Vagina (tissue), 2 donors: ENCODE measurements at regions not wholly inside any gene's neighbourhood (a gene's known extent, or its start where the extent isn't known, plus 50 kb on each side); places are given as distances from the start of the nearest gene placed in this dataset.

ENCODE experiments used
- DNase-seq, 2 donors: peaks; one replicate each; pipeline ENCODE4 v3.0.0-alpha.2; 2017; ENCODE audit errors: extremely low spot score in 2 of 2
- H3K27ac ChIP-seq: fragments of 200-600 bp; sonication (generic); one replicate; pipeline ENCODE4 v1.5.1; 2019
- H3K27me3 ChIP-seq: fragments of 200-600 bp; sonication (generic); one replicate; pipeline ENCODE4 v1.5.1; 2019
- H3K36me3 ChIP-seq, 2 donors: fragments of 200-600 bp; sonication (generic); one replicate each; pipeline ENCODE4 v1.5.1; 2017 to 2019
- H3K4me1 ChIP-seq: fragments of 200-600 bp; sonication (generic); one replicate; pipeline ENCODE4 v1.5.1; 2019
- H3K4me3 ChIP-seq, 2 donors: fragments of 200-600 bp; sonication (generic); 1 replicate in 1 of 2; 2 replicates in 1 of 2; pipeline ENCODE4 v1.5.1; 2016 to 2019
- H3K9me3 ChIP-seq: fragments of 200-600 bp; sonication (generic); one replicate; pipeline ENCODE4 v1.5.1; 2019
- POLR2A ChIP-seq, 2 donors: fragments of 450-650 bp; IDR thresholded peaks; one replicate each; pipeline ENCODE4 v1.6.1; 2017; ENCODE audit warnings: antibody characterized with exemption in 2 of 2, mild to moderate bottlenecking in 2 of 2, moderate library complexity in 2 of 2
- POLR2AphosphoS5 ChIP-seq, 2 donors: sonication (generic); formaldehyde crosslinking; IDR thresholded peaks; one replicate each; pipeline ENCODE4 v1.9.0; 2017; ENCODE audit warnings: antibody characterized with exemption in 2 of 2, mild to moderate bottlenecking in 2 of 2, low read depth in 1 of 2; ENCODE audit not compliant: insufficient read depth in 1 of 2
- intact Hi-C: fragments of 100-400 bp; cut with DNase I; formaldehyde crosslinking; loops from one replicate; pipeline ENCODE4 v1.15.1; 2023
- TF ChIP-seq, protein P1 (sequence below), 3 experiments: fragments of 450-650 bp in 2 of 3; fragments of 200-600 bp in 1 of 3; sonication (generic) in 1 of 3; IDR thresholded peaks; one replicate each; pipeline ENCODE4 v1.5.1; 2017 to 2019; ENCODE audit warnings: antibody characterized with exemption in 3 of 3, mild to moderate bottlenecking in 2 of 3, moderate library complexity in 2 of 3

GRCh38 chr14:37665479-37665878, 70.0 kb downstream of the TTC6 start:
- Histone ChIP-seq H3K27ac (no peak overlapping the region), H3K36me3 (no peaks in the 10 kb centered on the region), H3K4me3 (no peak overlapping the region), H3K27me3 (no peaks in the 10 kb centered on the region), H3K4me1 (no peaks in the 10 kb centered on the region), H3K9me3 (peaks cover 10% of the 10 kb centered on the region)
- TF ChIP-seq, protein P1, sequence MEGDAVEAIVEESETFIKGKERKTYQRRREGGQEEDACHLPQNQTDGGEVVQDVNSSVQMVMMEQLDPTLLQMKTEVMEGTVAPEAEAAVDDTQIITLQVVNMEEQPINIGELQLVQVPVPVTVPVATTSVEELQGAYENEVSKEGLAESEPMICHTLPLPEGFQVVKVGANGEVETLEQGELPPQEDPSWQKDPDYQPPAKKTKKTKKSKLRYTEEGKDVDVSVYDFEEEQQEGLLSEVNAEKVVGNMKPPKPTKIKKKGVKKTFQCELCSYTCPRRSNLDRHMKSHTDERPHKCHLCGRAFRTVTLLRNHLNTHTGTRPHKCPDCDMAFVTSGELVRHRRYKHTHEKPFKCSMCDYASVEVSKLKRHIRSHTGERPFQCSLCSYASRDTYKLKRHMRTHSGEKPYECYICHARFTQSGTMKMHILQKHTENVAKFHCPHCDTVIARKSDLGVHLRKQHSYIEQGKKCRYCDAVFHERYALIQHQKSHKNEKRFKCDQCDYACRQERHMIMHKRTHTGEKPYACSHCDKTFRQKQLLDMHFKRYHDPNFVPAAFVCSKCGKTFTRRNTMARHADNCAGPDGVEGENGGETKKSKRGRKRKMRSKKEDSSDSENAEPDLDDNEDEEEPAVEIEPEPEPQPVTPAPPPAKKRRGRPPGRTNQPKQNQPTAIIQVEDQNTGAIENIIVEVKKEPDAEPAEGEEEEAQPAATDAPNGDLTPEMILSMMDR (IDR thresholded peaks at IDR 0.05) = no peak
- TF ChIP-seq POLR2A (IDR thresholded peaks at IDR 0.05) (no peak), POLR2AphosphoS5 (IDR thresholded peaks at IDR 0.05; ENCODE audit: insufficient read depth in 1 of 2, low read depth in 1 of 2) (no peak)
- intact Hi-C loops = no loop called here
- DNase-seq = no peak

- Histone ChIP-seq H3K9me3 (peaks cover 10% of the 10 kb centered on the region), H3K4me1 (no peaks in the 10 kb centered on the region), H3K36me3 (no peaks in the 10 kb centered on the region), H3K4me3 (no peak overlapping the region), H3K27me3 (no peaks in the 10 kb centered on the region), H3K27ac (no peak overlapping the region)
- TF ChIP-seq, protein P1 (IDR thresholded peaks at IDR 0.05) = no peak
- TF ChIP-seq POLR2AphosphoS5 (IDR thresholded peaks at IDR 0.05; ENCODE audit: insufficient read depth in 1 of 2, low read depth in 1 of 2) = no peak
- no peak for TF ChIP-seq POLR2A (IDR thresholded peaks at IDR 0.05)
- no peak for DNase-seq
- intact Hi-C loops = no loop called here
Observed at GRCh38 chr14:37665951-37666350, 70.5 kb downstream of the TTC6 start.

GRCh38 chr14:37668646-37669045, 73.2 kb downstream of the TTC6 start:
- Histone ChIP-seq H3K4me1 (no peaks in the 10 kb centered on the region), H3K27me3 (no peaks in the 10 kb centered on the region), H3K4me3 (no peak overlapping the region), H3K36me3 (no peaks in the 10 kb centered on the region), H3K27ac (no peak overlapping the region), H3K9me3 (no peaks in the 10 kb centered on the region)
- DNase-seq = no peak
- TF ChIP-seq POLR2AphosphoS5 (IDR thresholded peaks at IDR 0.05; ENCODE audit: insufficient read depth in 1 of 2, low read depth in 1 of 2) (no peak), POLR2A (IDR thresholded peaks at IDR 0.05) (no peak)
- TF ChIP-seq, protein P1 (IDR thresholded peaks at IDR 0.05) = no peak
- intact Hi-C loops = no loop called here

DNA sequence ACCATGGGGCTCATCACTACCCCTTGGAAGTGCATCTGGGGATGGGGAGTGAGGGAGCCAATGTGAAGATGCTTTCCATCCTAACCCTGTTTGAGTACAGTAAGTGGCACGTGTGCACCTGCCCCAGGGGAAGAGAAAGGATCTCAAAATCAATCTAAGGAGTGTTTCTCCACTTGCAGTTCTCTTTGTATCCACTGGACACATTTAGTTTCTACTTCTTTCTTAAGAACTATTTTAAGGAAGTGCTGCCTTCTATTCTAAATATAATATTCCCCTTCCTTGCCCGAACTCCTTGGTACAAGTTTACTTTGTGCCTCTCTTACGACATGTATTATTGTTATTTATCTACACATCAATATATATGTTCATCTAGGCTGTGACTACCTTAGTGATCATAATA, 73.8 kb downstream of the TTC6 start:
- Histone ChIP-seq H3K9me3 (no peaks in the 10 kb centered on the region), H3K36me3 (no peaks in the 10 kb centered on the region), H3K27me3 (no peaks in the 10 kb centered on the region), H3K4me3 (no peak overlapping the region), H3K27ac (no peak overlapping the region), H3K4me1 (no peaks in the 10 kb centered on the region)
- DNase-seq = no peak
- intact Hi-C loops = no loop called here
- TF ChIP-seq POLR2AphosphoS5 (IDR thresholded peaks at IDR 0.05; ENCODE audit: insufficient read depth in 1 of 2, low read depth in 1 of 2) (no peak), POLR2A (IDR thresholded peaks at IDR 0.05) (no peak)
- TF ChIP-seq, protein P1 (IDR thresholded peaks at IDR 0.05) = no peak

GRCh38 chr14:37673439-37673838, 78.0 kb downstream of the TTC6 start:
- TF ChIP-seq POLR2AphosphoS5 (IDR thresholded peaks at IDR 0.05; ENCODE audit: insufficient read depth in 1 of 2, low read depth in 1 of 2) = no peak
- no peak for DNase-seq
- Histone ChIP-seq H3K4me3 (no peak overlapping the region), H3K9me3 (no peaks in the 10 kb centered on the region), H3K4me1 (no peaks in the 10 kb centered on the region), H3K27me3 (no peaks in the 10 kb centered on the region), H3K27ac (no peak overlapping the region), H3K36me3 (no peaks in the 10 kb centered on the region)
- intact Hi-C loops = no loop called here

DNA sequence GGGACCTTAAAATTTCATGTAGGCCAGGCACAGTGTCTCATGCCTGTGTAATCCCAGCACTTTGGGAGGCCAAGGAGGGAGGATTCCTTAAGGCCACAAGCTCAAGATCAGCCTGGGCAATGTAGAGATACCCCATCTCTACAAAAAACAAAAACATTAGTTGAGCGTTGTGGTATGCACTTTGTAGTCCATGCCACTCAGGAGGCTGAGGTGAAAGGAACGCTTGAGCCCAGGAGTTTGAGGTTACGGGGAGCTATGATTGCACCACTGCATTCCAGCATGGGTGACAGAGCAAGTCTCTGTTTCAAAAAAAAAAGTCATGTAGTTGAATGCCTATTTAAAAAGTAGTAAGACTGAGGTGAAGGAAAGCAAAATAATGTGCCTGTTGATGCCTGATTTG, 83.5 kb downstream of the TTC6 start:
- TF ChIP-seq, protein P1 (IDR thresholded peaks at IDR 0.05) = no peak
- TF ChIP-seq POLR2AphosphoS5 (IDR thresholded peaks at IDR 0.05; ENCODE audit: insufficient read depth in 1 of 2, low read depth in 1 of 2) (no peak), POLR2A (IDR thresholded peaks at IDR 0.05) (no peak)
- no peak for DNase-seq
- Histone ChIP-seq H3K4me1 (no peaks in the 10 kb centered on the region), H3K36me3 (no peaks in the 10 kb centered on the region), H3K4me3 (no peak overlapping the region), H3K27me3 (no peaks in the 10 kb centered on the region), H3K27ac (no peak overlapping the region), H3K9me3 (no peaks in the 10 kb centered on the region)
- intact Hi-C loops = no loop called here
